ENCODE measurements at regions not wholly inside any gene's neighbourhood (a gene's known extent, or its start where the extent isn't known, plus 50 kb on each side); places are given as distances from the start of the nearest gene placed in this dataset.
A peak's percentile ranks its signal among the peaks of the same experiment; 100 is the strongest.

DNA sequence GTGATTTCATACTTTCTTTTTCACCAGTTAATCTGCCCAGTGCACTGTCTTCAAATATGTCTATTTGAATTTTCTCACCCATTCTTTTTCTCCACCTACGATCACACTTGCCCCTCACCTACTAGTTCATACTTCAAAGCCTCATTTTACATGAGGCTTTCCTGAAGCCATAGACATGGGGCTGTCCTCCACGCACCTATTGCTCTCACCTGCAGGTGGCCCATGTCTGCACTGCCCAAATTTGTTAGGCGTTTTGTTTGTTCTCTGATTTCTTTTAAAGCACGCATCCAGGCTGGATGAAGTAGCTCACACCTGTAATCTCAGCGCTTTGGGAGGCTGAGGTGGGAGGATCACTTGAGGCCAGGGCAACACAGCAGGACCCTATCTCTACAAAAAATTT lies 106.8 kb upstream of the RIPOR2 start:
- H3K4me3 Mint-ChIP-seq (ENCODE audit: low read depth) = no peak overlapping the region
- H3K9me3 Mint-ChIP-seq (ENCODE audit: low read depth) = no peaks in the 10 kb centered on the region
- no peak for DNase-seq (ENCODE audit: low spot score, unreplicated experiment)
- no peaks in the 10 kb centered on the region for H3K27me3 Mint-ChIP-seq
- H3K27ac Mint-ChIP-seq = no peak overlapping the region
- TF ChIP-seq, protein P1, sequence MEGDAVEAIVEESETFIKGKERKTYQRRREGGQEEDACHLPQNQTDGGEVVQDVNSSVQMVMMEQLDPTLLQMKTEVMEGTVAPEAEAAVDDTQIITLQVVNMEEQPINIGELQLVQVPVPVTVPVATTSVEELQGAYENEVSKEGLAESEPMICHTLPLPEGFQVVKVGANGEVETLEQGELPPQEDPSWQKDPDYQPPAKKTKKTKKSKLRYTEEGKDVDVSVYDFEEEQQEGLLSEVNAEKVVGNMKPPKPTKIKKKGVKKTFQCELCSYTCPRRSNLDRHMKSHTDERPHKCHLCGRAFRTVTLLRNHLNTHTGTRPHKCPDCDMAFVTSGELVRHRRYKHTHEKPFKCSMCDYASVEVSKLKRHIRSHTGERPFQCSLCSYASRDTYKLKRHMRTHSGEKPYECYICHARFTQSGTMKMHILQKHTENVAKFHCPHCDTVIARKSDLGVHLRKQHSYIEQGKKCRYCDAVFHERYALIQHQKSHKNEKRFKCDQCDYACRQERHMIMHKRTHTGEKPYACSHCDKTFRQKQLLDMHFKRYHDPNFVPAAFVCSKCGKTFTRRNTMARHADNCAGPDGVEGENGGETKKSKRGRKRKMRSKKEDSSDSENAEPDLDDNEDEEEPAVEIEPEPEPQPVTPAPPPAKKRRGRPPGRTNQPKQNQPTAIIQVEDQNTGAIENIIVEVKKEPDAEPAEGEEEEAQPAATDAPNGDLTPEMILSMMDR (IDR thresholded peaks at IDR 0.05; ENCODE audit: unreplicated experiment) = peak; percentile 19
- H3K36me3 Mint-ChIP-seq (ENCODE audit: insufficient read depth) = no peaks in the 10 kb centered on the region
- H3K4me1 Mint-ChIP-seq (ENCODE audit: low read depth) = peaks cover 6% of the 10 kb centered on the region

DNA sequence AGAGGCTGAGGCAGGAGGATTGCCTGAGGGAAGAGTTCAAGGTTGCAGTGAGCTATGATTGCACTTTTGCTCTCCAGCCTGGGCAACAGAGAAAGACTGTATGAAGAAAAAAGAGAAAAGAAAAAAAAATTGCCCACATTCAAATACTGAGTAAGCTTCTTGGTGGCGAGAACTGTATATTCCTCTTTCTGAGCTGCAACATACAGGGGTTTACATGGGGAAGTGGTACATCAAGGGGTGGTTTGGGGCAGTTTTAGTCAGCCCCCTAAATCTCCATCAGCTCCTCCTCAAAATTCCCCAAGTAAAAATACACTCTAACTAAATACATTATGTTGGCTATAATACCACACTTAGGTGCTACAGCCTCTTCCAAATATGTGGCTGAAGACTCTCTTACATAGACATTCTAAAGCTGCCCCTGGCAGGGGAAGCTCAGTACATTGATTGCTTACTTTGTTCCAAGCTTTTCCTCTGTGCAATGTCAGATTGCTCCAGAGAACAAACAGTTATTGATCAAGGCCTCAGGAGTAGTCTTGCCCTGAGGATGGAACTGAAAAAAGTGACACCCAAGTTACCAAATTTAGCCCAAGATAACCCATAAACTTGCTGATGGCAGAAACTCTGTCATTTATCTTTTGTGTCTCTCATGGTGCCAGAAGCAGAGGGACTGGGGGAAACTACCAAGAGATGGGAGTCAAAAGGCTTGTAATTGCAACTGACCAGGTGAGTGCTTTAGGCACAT lies 107.4 kb upstream of the RIPOR2 start:
- H3K27me3 Mint-ChIP-seq = no peaks in the 10 kb centered on the region
- TF ChIP-seq, protein P1 (IDR thresholded peaks at IDR 0.05; ENCODE audit: unreplicated experiment) = no peak
- H3K36me3 Mint-ChIP-seq (ENCODE audit: insufficient read depth) = no peaks in the 10 kb centered on the region
- no peak for DNase-seq (ENCODE audit: low spot score, unreplicated experiment)
- peaks cover under 1% of the 10 kb centered on the region for H3K9me3 Mint-ChIP-seq (ENCODE audit: low read depth)
- H3K27ac Mint-ChIP-seq = no peak overlapping the region
- peaks cover 6% of the 10 kb centered on the region for H3K4me1 Mint-ChIP-seq (ENCODE audit: low read depth)
- H3K4me3 Mint-ChIP-seq (ENCODE audit: low read depth) = no peak overlapping the region

DNA sequence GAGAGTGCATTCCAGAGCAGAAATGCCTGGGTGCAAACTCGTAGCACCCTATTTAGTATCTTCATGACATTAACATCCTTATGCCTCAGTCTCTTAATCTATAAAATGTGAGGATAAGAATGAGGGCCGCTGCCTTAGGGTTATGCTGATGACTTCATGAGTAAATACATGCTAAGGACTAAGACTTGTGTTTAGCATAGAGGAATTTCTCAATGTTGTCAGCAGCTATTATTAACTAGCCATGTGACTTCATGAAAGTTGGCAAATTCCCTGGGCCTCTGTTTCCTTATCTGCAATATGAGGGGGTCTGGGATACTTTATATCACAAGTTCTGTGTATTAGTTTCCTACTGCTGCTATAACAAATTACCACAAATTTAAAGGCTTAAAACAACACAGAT lies 108.1 kb upstream of the RIPOR2 start:
- H3K4me3 Mint-ChIP-seq (ENCODE audit: low read depth) = no peak overlapping the region
- no peak overlapping the region for H3K27ac Mint-ChIP-seq
- no peaks in the 10 kb centered on the region for H3K27me3 Mint-ChIP-seq
- no peaks in the 10 kb centered on the region for H3K36me3 Mint-ChIP-seq (ENCODE audit: insufficient read depth)
- DNase-seq (ENCODE audit: low spot score, unreplicated experiment) = no peak
- TF ChIP-seq, protein P1 (IDR thresholded peaks at IDR 0.05; ENCODE audit: unreplicated experiment) = no peak
- peaks cover 6% of the 10 kb centered on the region for H3K9me3 Mint-ChIP-seq (ENCODE audit: low read depth)
- H3K4me1 Mint-ChIP-seq (ENCODE audit: low read depth) = peaks cover 6% of the 10 kb centered on the region

- TF ChIP-seq, protein P1 (IDR thresholded peaks at IDR 0.05; ENCODE audit: unreplicated experiment) = no peak
- no peak overlapping the region for H3K4me3 Mint-ChIP-seq (ENCODE audit: low read depth)
- DNase-seq (ENCODE audit: low spot score, unreplicated experiment) = no peak
- peaks cover 6% of the 10 kb centered on the region for H3K9me3 Mint-ChIP-seq (ENCODE audit: low read depth)
- no peak overlapping the region for H3K27ac Mint-ChIP-seq
- H3K27me3 Mint-ChIP-seq = no peaks in the 10 kb centered on the region
- H3K4me1 Mint-ChIP-seq (ENCODE audit: low read depth) = peaks cover 5% of the 10 kb centered on the region
- H3K36me3 Mint-ChIP-seq (ENCODE audit: insufficient read depth) = no peaks in the 10 kb centered on the region
Observed at GRCh38 chr6:25046942-25047341, 111.2 kb upstream of the RIPOR2 start.

DNA sequence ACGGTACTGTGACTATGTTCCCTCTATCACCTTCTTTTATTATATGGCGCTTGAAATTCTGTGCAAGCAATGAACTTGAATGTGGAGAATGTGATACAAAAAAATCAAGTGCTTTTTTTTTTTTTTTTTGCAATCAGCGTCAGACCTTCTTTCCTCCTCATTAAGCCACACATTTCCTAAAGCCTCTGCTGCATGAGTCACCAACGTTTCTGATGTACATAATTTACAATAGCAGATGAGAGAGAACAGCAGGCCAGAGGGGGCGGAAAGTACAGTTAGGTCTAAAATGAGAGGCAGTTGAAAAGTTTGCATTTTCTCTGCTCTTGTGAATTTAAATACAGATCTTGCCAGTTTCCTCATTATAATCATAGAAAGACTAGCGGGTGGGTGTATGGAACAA lies 114.6 kb upstream of the RIPOR2 start:
- Mint-ChIP-seq H3K9me3 (ENCODE audit: low read depth) (peaks cover 6% of the 10 kb centered on the region), H3K27me3 (no peaks in the 10 kb centered on the region), H3K4me1 (ENCODE audit: low read depth) (no peaks in the 10 kb centered on the region), H3K36me3 (ENCODE audit: insufficient read depth) (no peaks in the 10 kb centered on the region), H3K27ac (no peak overlapping the region), H3K4me3 (ENCODE audit: low read depth) (no peak overlapping the region)
- no peak for DNase-seq (ENCODE audit: low spot score, unreplicated experiment)
- TF ChIP-seq, protein P1 (IDR thresholded peaks at IDR 0.05; ENCODE audit: unreplicated experiment) = no peak
